Right renal cortex interstitium (tissue), 3 donors: ENCODE measurements at regions not wholly inside any gene's neighbourhood (a gene's known extent, or its start where the extent isn't known, plus 50 kb on each side); places are given as distances from the start of the nearest gene placed in this dataset.
"Not testable (repeated sequence)": the region's sequence is repeated elsewhere in the genome, so short reads cannot be mapped to it uniquely, and the experiment has no call there.

Experiments
- DNase-seq, 3 donors: peaks; one replicate each; pipeline ENCODE4 v3.0.0-alpha.2; 2013; ENCODE audit warnings: low read depth in 3 of 3, low spot score in 2 of 3

GRCh38 chr3:164303894-164304293, 774.4 kb downstream of the SI start:
- no peak for DNase-seq

DNA sequence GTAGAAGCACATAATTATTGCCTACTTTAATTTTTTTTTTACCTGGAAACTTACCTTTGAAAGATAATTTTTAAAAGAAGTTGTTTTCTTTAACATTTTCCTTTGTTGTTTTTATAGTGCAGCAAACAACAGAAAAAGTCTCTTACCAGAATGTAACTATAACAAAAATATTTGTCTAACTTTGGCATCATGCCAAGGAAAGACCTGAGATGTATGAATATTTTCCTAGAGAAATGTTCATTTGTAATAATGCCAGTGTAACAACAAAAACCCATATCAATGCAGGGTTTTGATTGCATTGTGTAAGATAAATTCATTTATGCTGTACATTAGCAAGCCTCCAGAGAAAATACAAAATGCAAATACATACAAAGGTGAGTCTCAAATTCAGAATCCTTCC, 775.7 kb downstream of the SI start:
- DNase-seq = no peak

GRCh38 chr3:164291486-164291885, 786.8 kb downstream of the SI start:
- DNase-seq = not testable (repeated sequence)

DNA sequence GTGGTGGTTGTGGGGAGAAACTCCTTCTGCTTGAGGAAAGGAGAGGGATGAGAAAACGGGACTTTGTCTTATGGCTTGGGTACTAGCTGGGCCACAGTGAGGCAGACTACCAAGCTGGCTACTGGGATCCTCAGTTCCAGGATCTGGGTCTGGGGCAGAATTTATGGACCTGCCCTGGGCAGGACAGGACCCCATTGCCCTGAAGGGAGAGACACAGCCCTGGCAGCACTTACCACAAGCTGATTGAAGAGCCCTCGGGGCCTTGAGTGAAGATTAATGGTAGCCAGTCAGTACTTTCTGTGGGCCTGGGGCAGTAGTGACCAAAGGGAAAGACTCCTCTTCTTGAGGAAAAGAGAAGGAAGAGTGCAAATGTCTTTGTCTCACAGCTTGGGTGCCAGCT, 799.7 kb downstream of the SI start:
- no peak for DNase-seq

DNA sequence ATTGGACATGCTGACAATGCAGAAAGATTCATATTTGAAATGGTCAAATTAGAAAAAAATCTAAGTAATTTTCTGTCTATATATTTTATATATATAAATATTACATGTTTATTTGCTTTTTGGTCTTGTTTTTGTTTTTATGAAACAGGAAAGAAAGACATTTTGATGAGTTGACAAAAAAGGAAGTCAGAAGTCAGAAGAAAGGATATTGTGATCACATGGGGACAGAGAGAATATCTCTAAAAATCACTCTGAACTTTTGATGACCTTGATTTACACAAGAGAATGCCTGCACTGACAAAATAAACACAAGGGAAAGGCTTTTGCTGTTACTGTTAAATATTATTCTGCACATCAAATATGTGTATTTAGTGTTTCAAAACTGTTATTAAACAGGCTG, 811.2 kb downstream of the SI start:
- no peak for DNase-seq

DNA sequence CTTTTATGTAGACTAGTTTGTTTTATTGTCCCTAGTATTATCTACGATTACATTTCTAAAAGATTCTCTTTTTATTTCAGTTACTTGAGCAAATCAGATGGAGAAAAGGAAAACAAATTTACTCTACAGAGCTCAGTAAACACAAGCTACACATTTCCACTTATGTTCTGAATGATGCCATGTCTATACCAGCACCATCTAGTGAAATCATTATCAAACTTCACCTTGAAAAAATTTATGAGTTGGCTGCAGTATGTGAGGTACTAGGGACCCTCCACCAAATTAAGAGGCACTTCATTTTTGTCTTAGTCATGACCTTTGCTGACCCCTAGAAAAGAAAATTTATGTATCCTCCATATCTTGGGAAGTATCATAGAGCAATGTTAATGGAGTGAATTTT, 827.4 kb downstream of the SI start:
- no peak for DNase-seq

- DNase-seq = no peak
Measured at GRCh38 chr3:164236851-164237250, 841.4 kb downstream of the SI start.

GRCh38 chr3:164235289-164236028, 842.8 kb downstream of the SI start:
- no peak for DNase-seq

DNA sequence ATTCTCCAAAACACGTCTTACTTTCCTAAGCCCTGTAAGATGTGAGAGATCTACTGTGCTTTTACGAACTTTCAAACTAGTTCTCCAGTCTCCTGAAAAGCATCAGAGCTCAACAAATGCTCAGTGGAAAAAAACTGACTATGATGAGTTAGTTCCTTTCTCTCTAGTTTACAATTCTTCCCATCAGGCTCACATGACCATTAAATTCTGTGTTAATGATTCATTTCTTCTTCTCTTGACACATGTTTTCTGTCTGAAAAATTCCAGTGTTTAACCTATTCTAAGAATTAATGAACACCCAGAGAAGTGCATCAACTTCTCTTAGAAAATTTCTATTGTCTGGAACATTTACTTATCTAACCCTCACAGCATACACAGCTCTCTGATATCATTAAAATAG, 844.3 kb downstream of the SI start:
- DNase-seq = no peak

DNA sequence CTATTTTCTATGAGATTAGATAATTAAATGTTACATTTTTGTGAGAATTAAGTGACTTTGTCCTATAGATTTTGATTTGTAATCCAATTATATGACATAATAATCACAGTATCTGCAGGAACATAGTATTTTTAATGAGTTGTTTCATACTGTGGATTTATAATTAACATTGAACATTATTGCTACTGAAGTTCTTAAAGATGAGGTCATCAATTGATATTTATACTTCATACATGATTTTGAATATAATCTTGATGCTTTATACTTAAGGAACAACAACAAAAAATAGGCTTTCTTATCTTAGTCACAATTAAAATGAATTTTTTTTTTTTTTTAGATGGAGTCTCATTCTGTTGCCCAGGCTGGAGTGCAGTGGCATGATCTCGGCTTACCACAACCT, 846.6 kb downstream of the SI start:
- DNase-seq = no peak

DNA sequence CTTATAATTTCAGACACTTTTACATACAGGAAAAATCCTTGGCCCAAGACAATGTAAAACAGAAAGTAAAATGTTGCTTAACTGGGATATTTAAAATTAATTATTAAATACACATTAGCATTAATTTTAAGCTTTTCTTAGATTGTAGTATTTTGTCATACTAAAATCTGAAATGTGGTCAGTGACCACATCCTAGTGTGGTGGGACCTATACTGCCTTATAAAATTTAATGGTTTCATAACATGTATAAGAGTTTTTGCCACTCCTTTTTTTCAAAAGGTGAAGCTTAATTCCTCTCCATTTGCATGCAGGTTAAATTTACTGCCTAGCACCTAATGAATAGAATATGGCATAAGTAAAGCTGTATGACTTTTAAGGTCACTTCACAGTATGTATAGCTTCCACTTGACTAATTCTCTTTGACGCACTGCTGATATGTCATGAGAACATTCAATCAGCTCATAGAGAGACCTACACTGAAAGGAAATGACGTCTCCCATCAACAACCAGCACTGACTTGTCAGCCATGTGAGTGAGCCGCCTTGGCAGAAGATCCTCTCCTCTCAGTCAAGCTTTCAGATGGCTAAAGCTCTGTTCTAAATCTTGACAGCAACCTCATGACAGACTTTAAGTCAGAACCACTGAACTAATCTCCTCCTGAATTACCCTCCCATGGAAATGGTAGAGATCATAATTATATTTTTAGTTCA, 847.8 kb downstream of the SI start:
- DNase-seq = no peak

- no peak for DNase-seq
Measured at GRCh38 chr3:164224126-164224525, 854.2 kb downstream of the SI start.

DNA sequence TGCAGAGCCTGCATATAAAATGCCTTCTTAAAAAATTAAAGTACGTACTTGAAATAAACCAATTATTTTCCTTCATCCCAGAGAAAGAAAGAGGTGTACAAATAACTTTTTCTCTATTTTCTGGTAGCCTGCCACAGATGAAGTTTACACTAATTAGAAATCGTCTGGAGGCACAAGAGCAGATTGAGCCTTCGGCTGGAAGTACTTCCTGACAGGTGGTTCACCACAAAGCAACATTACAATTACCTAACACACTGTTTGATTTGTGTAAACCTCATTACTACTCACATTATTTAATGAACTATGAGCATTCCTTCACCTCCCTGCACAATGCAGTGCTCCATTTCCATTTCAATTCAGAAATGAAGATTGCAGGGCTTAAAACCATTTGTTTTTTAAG, 856.1 kb downstream of the SI start:
- no peak for DNase-seq

DNA sequence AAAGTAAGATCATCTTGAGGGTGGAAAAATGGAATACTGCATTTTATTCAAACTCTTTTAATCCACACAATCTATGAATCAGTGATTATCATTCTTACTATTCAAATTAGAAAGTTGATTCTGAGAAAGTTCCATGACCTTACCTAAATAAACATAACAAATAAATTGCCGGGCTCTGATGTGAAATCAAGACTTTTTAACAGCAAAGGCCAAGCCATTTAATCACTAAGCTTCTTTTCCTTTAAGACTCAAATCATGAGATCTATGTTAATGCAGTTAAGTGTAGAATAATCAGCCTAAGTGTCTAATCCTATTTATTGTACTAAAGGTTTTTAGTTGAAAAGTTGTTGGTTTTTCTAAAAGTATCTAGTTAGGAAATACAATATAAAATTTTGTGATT, 857.0 kb downstream of the SI start:
- DNase-seq = no peak

- DNase-seq = no peak
Measured at GRCh38 chr3:164209363-164209762, 868.9 kb downstream of the SI start.

DNA sequence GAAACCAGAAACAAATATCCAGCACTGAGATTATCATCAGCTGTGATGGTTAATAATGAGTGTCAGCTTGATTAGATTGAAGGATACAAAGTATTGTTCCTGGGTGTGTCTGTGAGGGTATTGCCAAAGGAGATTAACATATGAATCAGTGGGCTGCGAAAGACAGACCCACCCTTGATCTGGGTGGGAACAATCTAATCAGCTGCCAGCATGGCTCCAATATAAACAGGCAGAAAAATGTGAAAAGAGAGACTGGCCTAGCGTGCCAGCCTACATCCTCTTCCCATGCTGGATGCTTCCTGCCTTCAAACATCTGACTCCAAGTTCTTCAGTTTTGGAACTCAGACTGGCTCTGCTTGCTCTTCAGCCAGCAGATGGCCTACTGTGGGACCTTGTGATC, 869.5 kb downstream of the SI start:
- no peak for DNase-seq

GRCh38 chr3:164208048-164208447, 870.2 kb downstream of the SI start:
- DNase-seq = no peak

- DNase-seq = no peak
Measured at GRCh38 chr3:164200053-164200823, 878.1 kb downstream of the SI start.

DNA sequence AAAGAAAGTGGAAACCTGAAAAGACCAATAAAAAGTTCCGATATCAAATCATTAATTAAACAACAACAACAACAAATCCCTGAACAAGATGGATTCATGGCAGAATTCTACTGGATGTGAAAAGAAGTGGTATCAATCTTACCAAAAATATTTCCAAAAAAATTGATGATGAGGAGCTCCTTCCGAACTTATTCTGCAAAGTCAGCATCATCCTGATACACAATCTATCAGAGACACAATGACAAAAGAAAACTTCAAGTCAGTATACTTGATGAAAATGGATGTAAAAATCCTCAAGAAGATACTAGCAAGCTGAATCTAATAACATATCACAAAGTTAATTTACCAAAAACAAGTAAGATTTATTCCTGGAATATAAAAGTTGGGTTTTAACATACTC, 881.8 kb downstream of the SI start:
- no peak for DNase-seq

DNA sequence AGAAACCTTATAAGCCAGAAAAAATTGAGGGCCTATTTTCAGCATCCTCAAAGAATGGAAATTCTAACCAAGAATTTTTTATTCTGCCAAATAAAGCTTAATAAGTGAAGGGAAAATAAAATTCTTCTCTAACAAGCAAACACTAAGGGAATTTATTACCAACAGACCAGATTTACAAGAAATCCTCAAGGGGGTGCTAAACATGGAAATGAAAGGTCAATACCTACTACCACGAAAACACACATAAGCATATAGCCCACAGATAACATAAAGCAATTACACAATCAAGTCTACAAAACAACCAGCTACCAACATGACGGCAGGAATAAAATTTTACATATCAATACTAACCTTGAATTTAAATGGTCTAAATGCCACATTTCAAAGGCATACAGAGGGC, 883.5 kb downstream of the SI start:
- no peak for DNase-seq

DNA sequence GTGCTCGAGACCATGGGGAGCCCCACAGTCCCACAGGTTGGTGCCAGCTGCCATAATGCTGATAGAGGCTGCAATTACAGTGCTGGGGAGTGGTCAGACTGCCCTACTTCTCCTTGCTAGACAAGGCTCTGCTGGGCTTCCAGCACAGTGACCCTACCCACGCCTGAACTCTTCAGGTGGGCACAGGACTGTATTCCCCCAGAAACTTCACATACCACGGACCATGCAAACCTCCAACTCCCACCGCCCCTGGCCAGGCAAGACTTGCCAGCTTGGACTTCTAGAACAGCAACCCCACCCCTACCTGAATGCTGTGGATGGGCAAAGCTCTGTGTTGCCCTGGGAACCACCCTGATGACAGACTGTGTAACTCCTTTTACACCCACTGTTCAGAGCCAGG, 885.3 kb downstream of the SI start:
- no peak for DNase-seq

DNA sequence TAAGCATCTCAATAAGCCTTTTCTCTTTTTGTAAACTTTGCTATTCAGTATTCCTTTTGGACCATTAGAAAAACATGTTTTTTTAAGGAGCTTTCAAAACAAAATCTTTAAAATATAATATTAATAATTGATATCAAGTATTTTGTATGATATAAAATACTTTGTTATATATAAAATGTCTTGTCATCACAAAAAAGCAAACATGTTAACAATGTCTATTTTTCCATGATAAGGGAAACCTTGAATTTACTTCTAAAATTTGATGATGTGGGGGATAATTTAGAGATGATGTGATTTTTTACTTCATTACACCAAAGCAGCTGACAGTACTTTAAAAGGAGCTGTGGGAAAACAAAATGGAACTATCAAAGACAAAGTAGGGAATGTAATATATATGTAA, 887.7 kb downstream of the SI start:
- DNase-seq = no peak
